GM12891 (cell line): ENCODE measurements at regions not wholly inside any gene's neighbourhood (a gene's known extent, or its start where the extent isn't known, plus 50 kb on each side); places are given as distances from the start of the nearest gene placed in this dataset.

ENCODE experiments used
- POLR2A ChIP-seq: IDR thresholded peaks from 2 replicates; pipeline ENCODE4 v1.6.1; 2011; ENCODE audit warnings: low read depth, low read length, control low read depth
- POU2F2 ChIP-seq: IDR thresholded peaks from 2 replicates; pipeline ENCODE4 v1.6.1; 2011; ENCODE audit warnings: low read depth, mild to moderate bottlenecking, control low read depth, low read length, moderate library complexity

DNA sequence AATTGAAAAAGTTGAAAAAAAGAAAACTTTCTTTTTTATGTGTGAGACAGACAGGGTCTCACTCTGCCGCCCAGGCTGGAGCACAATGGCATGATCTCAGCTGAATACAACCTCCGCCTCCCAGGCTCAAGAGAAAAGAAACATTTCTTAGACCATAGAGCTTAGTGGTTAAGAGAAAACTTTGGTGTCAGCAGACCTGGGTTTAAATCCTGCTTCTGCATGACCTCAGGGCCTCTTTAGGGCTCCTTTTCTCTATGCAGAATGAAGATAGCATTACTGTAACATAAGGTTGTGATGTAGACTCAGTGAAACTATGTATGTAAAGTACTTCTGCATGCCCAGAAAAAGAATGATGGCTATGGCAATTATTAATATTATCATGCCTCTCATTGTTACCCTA is 104.7 kb upstream of the NUDT4 start:
- TF ChIP-seq POU2F2, result no peak
- TF ChIP-seq POLR2A, result no peak
